CD4-positive, alpha-beta T cell treated with Interleukin-2 at 100 ng/mL for 4 hours (primary cell): ENCODE measurements at regions not wholly inside any gene's neighbourhood (a gene's known extent, or its start where the extent isn't known, plus 50 kb on each side); places are given as distances from the start of the nearest gene placed in this dataset.

Experiments used
- DNase-seq: peaks from one replicate; pipeline ENCODE4 v3.0.0-alpha.2; 2020; ENCODE audit warnings: low spot score

DNA sequence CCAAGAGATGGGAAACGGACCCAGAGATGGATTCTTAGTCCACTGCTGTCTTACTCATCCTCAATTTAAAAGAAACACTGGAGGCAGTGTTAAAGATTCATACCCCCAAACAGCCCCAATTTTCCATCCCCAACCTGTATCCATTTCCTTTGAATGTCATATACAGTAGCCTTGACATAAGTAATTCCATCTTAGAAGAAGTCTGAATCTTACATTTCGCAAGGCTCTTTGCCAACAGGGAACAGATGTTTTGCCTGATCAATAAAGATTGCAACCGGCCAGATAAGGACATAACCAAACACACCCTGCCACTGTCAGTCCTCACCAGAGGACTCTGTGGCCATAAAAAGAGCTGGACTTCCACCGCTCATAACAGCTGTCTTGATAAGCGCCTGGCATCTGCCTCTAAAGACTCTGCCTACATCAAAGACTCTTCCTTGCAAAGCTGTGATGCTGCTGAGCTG, 59.0 kb upstream of the MED9 start:
- DNase-seq = no peak

DNA sequence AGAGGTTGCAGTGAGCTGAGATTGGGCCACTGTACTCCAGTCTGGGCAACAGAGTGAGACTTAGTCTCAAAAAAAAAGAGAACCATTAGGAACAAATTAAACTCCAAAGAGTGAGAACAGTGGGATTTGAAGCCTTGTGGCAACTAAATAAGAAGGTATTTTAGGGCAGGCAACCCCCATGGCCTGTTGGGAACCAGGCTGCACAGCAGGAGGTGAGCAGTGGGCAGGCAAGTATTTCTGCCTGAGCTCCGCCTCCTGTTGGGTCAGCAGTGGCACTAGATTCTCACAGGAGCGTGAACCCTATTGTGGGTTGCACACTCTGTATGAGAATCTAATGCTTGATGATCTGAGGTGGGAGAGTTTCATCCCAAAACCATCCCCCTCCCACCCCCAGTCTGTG, 57.6 kb upstream of the MED9 start:
- DNase-seq = no peak

GRCh38 chr17:17419631-17420030, 57.2 kb upstream of the MED9 start:
- no peak for DNase-seq

DNA sequence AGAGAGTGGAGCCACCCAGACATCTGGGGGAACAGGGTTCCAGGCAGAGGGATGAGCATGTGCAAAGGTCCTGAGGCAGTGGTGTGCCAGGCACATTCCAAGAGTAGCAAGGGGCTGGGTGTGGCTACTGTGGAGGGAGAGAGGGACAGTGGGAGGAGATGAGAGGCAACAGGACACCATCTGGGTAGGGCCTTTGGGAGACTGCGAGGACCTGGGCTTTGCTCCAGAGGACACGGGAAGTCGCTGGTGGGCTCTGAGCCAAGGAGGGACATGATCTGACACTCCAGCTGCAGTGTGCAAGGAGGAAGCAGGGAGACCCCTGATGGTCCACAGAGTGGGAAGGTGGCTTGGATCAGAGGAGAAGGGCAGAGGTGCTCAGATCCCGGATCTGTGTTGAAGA, 56.7 kb upstream of the MED9 start:
- DNase-seq = no peak

GRCh38 chr17:17420561-17421269, 56.1 kb upstream of the MED9 start:
- no peak for DNase-seq

- no peak for DNase-seq
Observed at GRCh38 chr17:17421346-17422216, 55.2 kb upstream of the MED9 start.

DNA sequence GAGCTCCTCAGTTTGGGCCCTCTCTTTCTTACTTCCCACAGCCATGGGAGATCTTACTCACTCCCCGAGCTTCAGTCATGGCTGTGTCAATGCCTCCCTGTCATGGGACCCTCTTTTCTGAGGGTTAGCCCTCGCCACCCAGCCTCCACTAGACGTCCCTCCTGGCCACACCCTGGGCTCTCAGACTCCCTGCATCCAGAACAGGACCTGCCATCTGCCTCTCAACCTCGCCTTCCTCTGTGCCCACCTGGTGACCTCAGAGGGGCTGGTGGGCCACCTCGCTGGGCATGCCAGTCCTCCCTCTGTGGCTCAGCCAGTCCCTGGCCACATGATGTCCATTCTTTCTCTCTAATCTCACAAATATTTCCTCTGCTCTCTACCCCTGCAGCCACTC, 54.6 kb upstream of the MED9 start:
- no peak for DNase-seq

DNA sequence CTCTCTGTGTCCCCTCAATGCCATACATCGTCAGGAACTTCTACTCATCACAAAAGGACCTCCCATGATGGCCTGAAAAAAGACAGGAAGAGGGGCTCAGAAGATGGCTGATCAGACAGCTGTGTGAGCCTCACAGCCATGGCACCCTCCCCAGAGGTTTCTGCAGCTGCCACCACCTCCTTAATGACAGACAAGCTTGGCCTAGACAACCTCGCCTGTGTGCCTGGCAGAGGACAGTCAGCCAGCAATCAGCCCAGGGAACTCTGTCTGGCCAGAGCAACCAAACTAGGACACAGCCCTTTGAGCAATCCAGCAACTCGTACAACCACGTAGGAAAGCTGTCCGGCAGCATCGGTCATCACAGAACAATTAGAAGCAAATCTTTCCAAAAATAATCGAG, 54.2 kb upstream of the MED9 start:
- DNase-seq = no peak

GRCh38 chr17:17423656-17424055, 53.1 kb upstream of the MED9 start:
- DNase-seq = no peak

DNA sequence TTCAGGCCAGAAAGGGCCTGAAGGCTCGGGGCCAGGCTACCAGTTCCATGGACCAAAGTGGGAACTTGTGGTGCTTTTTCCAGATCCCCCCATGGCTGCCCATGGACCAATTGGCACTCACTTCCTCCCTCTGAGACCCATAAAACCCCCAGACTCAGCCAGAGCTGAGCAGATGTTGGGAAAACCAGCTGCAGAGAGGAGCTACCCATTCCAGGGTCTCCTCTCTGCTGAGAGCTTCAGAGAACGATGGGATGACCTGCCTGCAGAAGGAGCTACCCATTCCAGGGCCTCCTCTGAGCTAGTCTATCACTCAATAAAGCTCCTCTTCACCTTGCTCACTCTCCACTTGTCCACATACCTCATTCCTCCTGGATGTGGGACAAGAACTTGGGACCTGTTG, 52.2 kb upstream of the MED9 start:
- no peak for DNase-seq

DNA sequence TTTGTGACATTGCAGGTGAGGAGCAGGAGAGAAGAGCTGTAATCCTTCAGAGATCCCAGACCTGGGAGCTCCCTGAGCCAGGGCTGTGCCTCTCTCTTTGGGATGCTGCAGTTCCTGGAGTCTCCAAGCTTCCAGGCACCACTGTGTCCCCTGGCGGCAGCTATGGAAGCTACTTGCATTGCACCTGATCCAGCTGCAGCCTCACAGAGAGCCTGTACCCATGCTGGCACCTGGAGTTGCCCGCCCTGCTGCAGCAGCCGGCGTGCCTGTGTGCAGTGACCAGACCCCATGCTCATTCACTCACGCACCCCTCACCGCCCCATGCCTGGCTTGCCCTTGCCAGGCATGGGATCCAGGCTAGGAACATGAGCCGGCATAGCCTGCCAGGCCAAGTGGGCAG, 51.8 kb upstream of the MED9 start:
- no peak for DNase-seq

DNA sequence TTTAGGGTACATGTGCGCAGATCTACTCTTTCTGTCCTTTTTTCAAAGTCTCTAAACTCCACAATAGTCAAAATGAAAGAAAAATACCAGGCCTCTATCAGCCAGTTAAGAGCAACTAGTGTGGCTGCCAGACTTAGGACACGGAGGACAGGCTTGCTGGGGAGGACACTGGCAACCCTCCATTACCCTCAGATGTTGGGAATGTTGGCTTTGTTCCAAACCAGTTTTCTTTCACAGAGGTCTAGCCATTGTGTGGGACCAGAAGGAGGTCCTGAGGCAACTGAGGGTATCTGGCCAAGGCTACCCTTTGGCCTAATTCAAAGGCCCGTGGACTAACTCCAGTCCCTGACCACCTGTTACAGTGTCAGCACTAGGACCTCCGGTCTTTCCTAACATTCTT, 51.2 kb upstream of the MED9 start:
- DNase-seq = no peak

- no peak for DNase-seq
Observed at GRCh38 chr17:17426184-17426583, 50.6 kb upstream of the MED9 start.
